HEK293T (cell line): ENCODE measurements at regions not wholly inside any gene's neighbourhood (a gene's known extent, or its start where the extent isn't known, plus 50 kb on each side); places are given as distances from the start of the nearest gene placed in this dataset.

ENCODE experiments used
- CTCF ChIA-PET: fragments of 350-600 bp; formaldehyde crosslinking; extraction: SDS; loops from one replicate; lab custom pipeline; 2021; ENCODE audit warnings: antibody characterized with exemption, inconsistent platforms; lab: Yijun Ruan, JAX
- POLR2A ChIA-PET: fragments of 350-600 bp; formaldehyde crosslinking; extraction: SDS; loops from one replicate; lab custom pipeline; 2020; ENCODE audit warnings: antibody characterized with exemption, inconsistent platforms; lab: Yijun Ruan, JAX
- DNase-seq: peaks from one replicate; pipeline ENCODE4 v3.0.0; 2012; ENCODE audit warnings: mixed read lengths; ENCODE audit errors: extremely low spot score
- ARNT ChIP-seq: fragments of 450-650 bp; IDR thresholded peaks from 2 replicates; pipeline ENCODE4 v1.6.1; 2017; ENCODE audit warnings: mild to moderate bottlenecking
- BHLHE40 ChIP-seq: fragments of 450-650 bp; IDR thresholded peaks from 2 replicates; pipeline ENCODE4 v1.6.1; 2016; ENCODE audit warnings: mild to moderate bottlenecking, moderate library complexity, borderline replicate concordance
- CTBP1 ChIP-seq: fragments of 450-650 bp; IDR thresholded peaks from 2 replicates; pipeline ENCODE4 v1.6.1; 2016; ENCODE audit warnings: borderline replicate concordance
- ELF4 ChIP-seq: fragments of 450-650 bp; IDR thresholded peaks from 2 replicates; pipeline ENCODE4 v1.6.1; 2017; ENCODE audit warnings: antibody characterized with exemption
- FOXA1 ChIP-seq: fragments of 450-650 bp; IDR thresholded peaks from 2 replicates; pipeline ENCODE4 v1.6.1; 2016; ENCODE audit warnings: mild to moderate bottlenecking
- FOXK2 ChIP-seq: fragments of 450-650 bp; IDR thresholded peaks from 2 replicates; pipeline ENCODE4 v1.6.1; 2016; ENCODE audit warnings: mild to moderate bottlenecking
- FOXM1 ChIP-seq: fragments of 450-650 bp; IDR thresholded peaks from 2 replicates; pipeline ENCODE4 v1.6.1; 2017; ENCODE audit warnings: mild to moderate bottlenecking, borderline replicate concordance
- HDGF ChIP-seq: fragments of 450-650 bp; IDR thresholded peaks from 2 replicates; pipeline ENCODE4 v1.6.1; 2017; ENCODE audit warnings: antibody characterized with exemption, borderline replicate concordance
- L3MBTL2 ChIP-seq: fragments of 450-650 bp; conservative IDR thresholded peaks from 2 replicates; pipeline ENCODE4 v1.6.1; 2016; ENCODE audit warnings: mild to moderate bottlenecking
- LEF1 ChIP-seq: fragments of 450-650 bp; IDR thresholded peaks from 2 replicates; pipeline ENCODE4 v1.6.1; 2017; ENCODE audit warnings: mild to moderate bottlenecking, borderline replicate concordance
- NFRKB ChIP-seq: fragments of 450-650 bp; IDR thresholded peaks from 2 replicates; pipeline ENCODE4 v1.6.1; 2016; ENCODE audit warnings: mild to moderate bottlenecking, moderate library complexity
- SP1 ChIP-seq: fragments of 450-650 bp; IDR thresholded peaks from 2 replicates; pipeline ENCODE4 v1.6.1; 2017
- SUZ12 ChIP-seq: fragments of 450-650 bp; IDR thresholded peaks from 2 replicates; pipeline ENCODE4 v1.6.1; 2016; ENCODE audit warnings: mild to moderate bottlenecking
- TARDBP ChIP-seq: fragments of 450-650 bp; IDR thresholded peaks from 2 replicates; pipeline ENCODE4 v1.6.1; 2016
- ZNF384 ChIP-seq: fragments of 450-650 bp; IDR thresholded peaks from 2 replicates; pipeline ENCODE4 v1.6.1; 2016
- TF ChIP-seq, protein P1 (sequence below): fragments of 450-650 bp; IDR thresholded peaks from 2 replicates; pipeline ENCODE4 v1.6.1; 2016

DNA sequence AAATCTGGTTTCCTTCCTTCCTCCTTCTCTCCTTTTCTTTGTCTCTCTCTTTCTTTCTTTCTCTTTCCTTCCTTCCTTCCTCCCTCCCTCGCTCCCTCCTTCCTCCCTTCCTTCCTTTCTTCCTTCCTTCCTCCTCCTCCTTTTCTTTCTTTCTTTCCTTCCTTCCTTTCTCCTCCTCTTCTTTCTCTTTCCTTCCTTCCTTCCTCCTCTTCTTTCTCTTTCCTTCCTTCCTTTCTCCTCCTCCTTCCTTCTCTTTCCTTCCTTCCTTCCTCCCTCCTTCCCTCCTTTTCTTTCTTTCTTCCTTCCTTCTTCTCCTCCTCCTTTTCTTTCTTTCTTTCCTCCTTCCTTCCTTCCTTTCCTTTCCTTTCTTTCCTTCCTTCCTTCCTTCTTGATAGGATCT is 61.2 kb downstream of the VIP start:
- TF ChIP-seq HDGF (no peak), L3MBTL2 (no peak), TARDBP (no peak), ZNF384 (no peak), FOXM1 (no peak), SUZ12 (no peak), BHLHE40 (no peak), ELF4 (no peak), SP1 (no peak), CTBP1 (no peak), FOXA1 (no peak), NFRKB (no peak), FOXK2 (no peak), LEF1 (no peak), ARNT (no peak)
- TF ChIP-seq, protein P1, sequence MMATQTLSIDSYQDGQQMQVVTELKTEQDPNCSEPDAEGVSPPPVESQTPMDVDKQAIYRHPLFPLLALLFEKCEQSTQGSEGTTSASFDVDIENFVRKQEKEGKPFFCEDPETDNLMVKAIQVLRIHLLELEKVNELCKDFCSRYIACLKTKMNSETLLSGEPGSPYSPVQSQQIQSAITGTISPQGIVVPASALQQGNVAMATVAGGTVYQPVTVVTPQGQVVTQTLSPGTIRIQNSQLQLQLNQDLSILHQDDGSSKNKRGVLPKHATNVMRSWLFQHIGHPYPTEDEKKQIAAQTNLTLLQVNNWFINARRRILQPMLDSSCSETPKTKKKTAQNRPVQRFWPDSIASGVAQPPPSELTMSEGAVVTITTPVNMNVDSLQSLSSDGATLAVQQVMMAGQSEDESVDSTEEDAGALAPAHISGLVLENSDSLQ, result no peak
- DNase-seq, result no peak
- ChIA-PET POLR2A (no interaction called here), CTCF (no interaction called here)

DNA sequence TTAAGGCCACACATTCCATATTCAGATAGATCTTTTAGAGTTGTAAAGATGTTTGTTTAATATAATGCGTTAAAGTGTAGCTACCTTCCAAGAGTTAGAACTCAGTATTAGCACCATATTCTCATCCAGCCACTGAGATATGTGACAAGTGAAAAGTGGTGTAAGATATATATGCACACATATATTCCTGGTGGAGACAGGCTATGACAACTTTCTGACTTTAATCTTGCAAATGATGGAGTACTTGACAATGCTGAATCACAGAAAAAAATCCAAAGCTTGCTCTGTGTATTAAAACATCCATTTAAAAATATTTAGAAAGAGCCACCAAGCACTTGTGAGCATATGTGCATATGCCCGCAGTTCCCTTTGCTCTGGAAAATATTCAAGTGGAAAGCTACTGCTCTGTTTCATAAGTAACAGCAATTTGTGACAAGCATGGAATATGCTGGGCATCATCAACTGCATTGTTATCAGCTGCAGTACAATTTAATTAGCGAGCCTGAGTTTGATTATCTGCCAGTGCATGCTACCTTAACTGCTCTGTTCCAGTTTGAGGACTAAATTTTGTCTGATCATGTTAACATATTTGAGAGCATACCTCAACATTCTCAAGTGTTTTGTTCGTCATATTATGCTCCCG is 64.8 kb downstream of the VIP start:
- ChIA-PET CTCF (interaction anchor here (0.6 kb wide), 1 partner anchor 200 kb away, joined by 5 read pairs; no protein-coding TSS in a partner anchor), POLR2A (no interaction called here)
- no peak for TF ChIP-seq FOXK2
- TF ChIP-seq FOXM1, result no peak
- TF ChIP-seq, protein P1, result no peak
- no peak for TF ChIP-seq FOXA1
- no peak for DNase-seq

DNA sequence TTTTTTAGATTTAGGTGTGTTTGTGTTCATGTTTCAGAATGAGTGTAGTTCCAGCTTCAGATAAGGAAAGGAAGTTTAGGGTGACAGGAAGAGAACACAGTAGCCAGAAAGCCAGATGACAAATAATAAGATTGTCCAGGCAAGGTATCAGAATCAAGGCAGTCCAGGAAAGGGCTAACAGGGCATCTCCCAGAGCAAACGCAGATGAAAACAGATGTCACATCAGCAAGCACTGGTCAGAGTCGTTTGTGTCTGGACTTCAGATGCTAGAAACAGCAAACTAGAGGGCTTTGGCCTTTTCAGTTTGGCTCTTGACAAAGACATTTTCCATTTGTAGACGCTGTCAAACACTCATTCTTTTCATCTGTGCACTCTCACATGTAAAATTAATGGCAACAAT is 65.5 kb downstream of the VIP start:
- DNase-seq, result no peak
- TF ChIP-seq FOXK2, result no peak
- TF ChIP-seq L3MBTL2, result no peak
- no peak for TF ChIP-seq HDGF
- TF ChIP-seq, protein P1, result no peak
- no peak for TF ChIP-seq ARNT
- TF ChIP-seq TARDBP, result no peak
- TF ChIP-seq SP1, result no peak
- no peak for TF ChIP-seq FOXM1
- no peak for TF ChIP-seq CTBP1
- TF ChIP-seq NFRKB, result no peak
- TF ChIP-seq LEF1, result no peak
- no peak for TF ChIP-seq BHLHE40
- TF ChIP-seq SUZ12, result no peak
- no peak for TF ChIP-seq ZNF384
- no peak for TF ChIP-seq FOXA1
- no peak for TF ChIP-seq ELF4
- POLR2A ChIA-PET, result no interaction called here
- CTCF ChIA-PET, result no interaction called here

- peak; percentile 10 for DNase-seq
- POLR2A ChIA-PET, result no interaction called here
Measured at GRCh38 chr6:152821525-152821924, 70.9 kb downstream of the VIP start.

DNA sequence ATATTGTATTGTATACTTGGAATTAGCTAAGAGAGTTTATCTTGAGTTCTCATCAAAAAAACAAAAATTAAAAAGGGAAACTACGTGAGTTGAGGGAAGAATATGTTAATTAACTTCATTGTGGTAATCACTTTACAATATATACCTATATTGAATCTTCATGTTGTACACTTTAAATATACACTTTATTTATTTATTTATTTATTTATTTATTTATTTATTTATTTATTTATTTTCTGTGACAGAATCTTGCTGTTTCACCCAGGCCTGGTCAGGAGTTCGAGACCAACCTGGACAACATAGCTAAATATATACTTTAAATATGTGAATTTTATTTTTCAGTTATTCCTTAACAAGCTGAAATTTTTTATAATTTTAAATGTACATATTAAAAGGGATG is 74.1 kb downstream of the VIP start:
- CTCF ChIA-PET, result no interaction called here
- POLR2A ChIA-PET, result no interaction called here
- DNase-seq, result no peak
- TF ChIP-seq HDGF (no peak), ZNF384 (no peak), FOXK2 (no peak), CTBP1 (no peak), SP1 (no peak), FOXA1 (no peak), ELF4 (no peak), FOXM1 (no peak), TARDBP (no peak), SUZ12 (no peak), L3MBTL2 (no peak), NFRKB (no peak)
- TF ChIP-seq, protein P1, result no peak

More at GRCh38 chr6:152821525-152821924, 70.9 kb downstream of the VIP start:
- TF ChIP-seq BHLHE40 (no peak), CTBP1 (no peak), L3MBTL2 (no peak), LEF1 (no peak), NFRKB (no peak), FOXM1 (no peak), FOXA1 (no peak), ARNT (no peak), ELF4 (no peak), ZNF384 (no peak), SP1 (no peak)
- TF ChIP-seq, protein P1, result no peak
- CTCF ChIA-PET, result no interaction called here
